K562 (cell line): ENCODE measurements at regions not wholly inside any gene's neighbourhood (a gene's known extent, or its start where the extent isn't known, plus 50 kb on each side); places are given as distances from the start of the nearest gene placed in this dataset.

Source experiments
- ATAC-seq: fragments of 200-7000 bp; cut with Tn5 transposase; 3 replicates; pipeline ENCODE4 v1.9.1; 2020; ENCODE audit warnings: moderate library complexity
- BruUV-seq: library from RNA; stranded (reverse); fragments of 400-500 nt; replicated peaks from 2 replicates; lab custom pipeline; 2021; lab: Mats Ljungman, UMichigan
- CTCF ChIA-PET: fragments of 300-600 bp; formaldehyde crosslinking; extraction: SDS; loops from one replicate; lab custom pipeline; 2021; ENCODE audit warnings: low intra/inter-chr PET ratio; lab: Yijun Ruan, JAX
- POLR2A ChIA-PET: fragments of 300-600, 350-650 bp; sonication (Branson Sonifier 250); formaldehyde crosslinking; extraction: SDS; loops from one replicate; lab custom pipeline; 2021; ENCODE audit warnings: antibody characterized with exemption, inconsistent platforms; lab: Yijun Ruan, JAX
- DNase-seq, 4 experiments: peaks; one replicate each; pipeline versions ENCODE4 v3.0.0 to v3.0.0-alpha.2; 2011 to 2018; ENCODE audit warnings: low spot score in 3 of 4, mixed read lengths in 3 of 4; ENCODE audit errors: extremely low read depth in 1 of 4
- FAIRE-seq: peaks from 2 replicates; lab custom pipeline; 2011; peaks lifted over from hg19 to GRCh38; lab: Jason Lieb, UNC
- H2AFZ ChIP-seq: 2 replicates; pipeline ENCODE4 v1.6.0; 2011; ENCODE audit warnings: low read depth, low read length, control low read depth, inconsistent platforms
- H3K27ac ChIP-seq: fragments of 200-600 bp; 3 replicates; pipeline ENCODE4 v1.8.0; 2011; ENCODE audit warnings: low read depth, mild to moderate bottlenecking, control low read depth, inconsistent platforms, low read length, moderate library complexity, mixed read lengths; ENCODE audit errors: extremely low read depth
- H3K27me3 ChIP-seq, 2 experiments: fragments of 300-600 bp in 1 of 2; 2 replicates in 1 of 2; 3 replicates in 1 of 2; pipeline versions ENCODE4 v1.6.0 to v1.8.0; 2011; ENCODE audit warnings: inconsistent platforms in 2 of 2, low read length in 2 of 2, mild to moderate bottlenecking in 1 of 2, mixed read lengths in 1 of 2, moderate library complexity in 1 of 2; ENCODE audit not compliant: control insufficient read depth in 2 of 2, insufficient read depth in 2 of 2
- H3K36me3 ChIP-seq: fragments of 300-600 bp; 3 replicates; pipeline ENCODE4 v1.8.0; 2011; ENCODE audit warnings: mild to moderate bottlenecking, low read length, inconsistent platforms; ENCODE audit not compliant: control insufficient read depth, insufficient read depth
- H3K4me1 ChIP-seq, 2 experiments: fragments of 200-600 bp in 1 of 2; replicated peaks in 1 of 2; 2 replicates in 1 of 2; 3 replicates in 1 of 2; pipeline versions ENCODE4 v1.5.1 to v1.8.0; 2011; ENCODE audit warnings: inconsistent platforms in 2 of 2, low read length in 2 of 2, mild to moderate bottlenecking in 1 of 2, mixed read lengths in 1 of 2, moderate library complexity in 1 of 2; ENCODE audit not compliant: control insufficient read depth in 2 of 2, insufficient read depth in 2 of 2
- H3K4me2 ChIP-seq: 2 replicates; pipeline ENCODE4 v1.6.1; 2011; ENCODE audit warnings: low read length, control low read depth, inconsistent platforms, mixed read lengths; ENCODE audit not compliant: insufficient read depth
- H3K4me3 ChIP-seq: fragments of 200-600 bp; sonication (generic), shearing (Covaris generic); 2 replicates; pipeline ENCODE4 v1.5.1; 2016; ENCODE audit warnings: control low read depth, inconsistent platforms
- H3K79me2 ChIP-seq: fragments of 200-600 bp; 3 replicates; pipeline ENCODE4 v1.8.0; 2011; ENCODE audit warnings: low read length, inconsistent platforms; ENCODE audit not compliant: control insufficient read depth, insufficient read depth
- H3K9ac ChIP-seq, 2 experiments: 2 replicates each; pipeline versions ENCODE4 v1.6.0 to v1.6.1; 2011; ENCODE audit warnings: low read depth in 2 of 2, low read length in 2 of 2, control low read depth in 1 of 2, inconsistent platforms in 1 of 2, mild to moderate bottlenecking in 1 of 2, mixed read lengths in 1 of 2; ENCODE audit not compliant: insufficient read depth in 1 of 2
- H3K9me1 ChIP-seq: one replicate; pipeline ENCODE4 v1.6.0; 2011; ENCODE audit warnings: inconsistent platforms, mild to moderate bottlenecking, low read length, moderate library complexity; ENCODE audit not compliant: control insufficient read depth, insufficient read depth
- H3K9me3 ChIP-seq: replicated peaks from 2 replicates; pipeline ENCODE4 v1.5.1; 2011; ENCODE audit warnings: low read depth, low read length, inconsistent platforms; ENCODE audit not compliant: control insufficient read depth, insufficient read depth
- H4K20me1 ChIP-seq: replicated peaks from 2 replicates; pipeline ENCODE4 v1.6.1; 2011; ENCODE audit warnings: low read length, inconsistent platforms, mixed read lengths; ENCODE audit not compliant: control insufficient read depth, insufficient read depth
- ETV5 ChIP-seq: sonication (generic); formaldehyde crosslinking; IDR thresholded peaks from 2 replicates; pipeline ENCODE4 v1.4.0; 2020; ENCODE audit warnings: low read depth, mild to moderate bottlenecking, missing genetic modification reagents
- NFE2 ChIP-seq: IDR thresholded peaks from 2 replicates; pipeline ENCODE4 v1.6.1; 2014; ENCODE audit warnings: antibody characterized with exemption, low read depth
- RAD21 ChIP-seq, 2 experiments: fragments of 250-450 bp in 1 of 2; fragments of 450-650 bp in 1 of 2; sonication (Bioruptor Pico) in 1 of 2; formaldehyde crosslinking in 1 of 2; IDR thresholded peaks in 1 of 2; conservative IDR thresholded peaks in 1 of 2; 2 replicates each; pipeline versions ENCODE4 v1.4.0 to v1.8.0; 2020 to 2022; ENCODE audit warnings: mild to moderate bottlenecking in 2 of 2, moderate library complexity in 1 of 2
- WGBS: fragments of 100-300 bp; shearing (Covaris generic); methylation state at CpG from one replicate; pipeline ENCODE4 v1.1.6; 2016; ENCODE audit warnings: low coverage, mixed read lengths; ENCODE audit not compliant: insufficient coverage; ENCODE audit errors: missing lambda C conversion rate; 5-methylcytosine and 5-hydroxymethylcytosine counted together
- in situ Hi-C: fragments of 300-500 bp; cut with MboI; formaldehyde crosslinking; loops from 4 replicates; pipeline ENCODE4 v1.15.0; 2018; ENCODE audit warnings: inconsistent platforms, mixed read lengths
- intact Hi-C: fragments of 100-400 bp; cut with micrococcal nuclease; formaldehyde crosslinking; loops from 2 replicates; pipeline ENCODE4 v1.14.2; 2022
- TF ChIP-seq, protein P1 (sequence below): fragments of 450-650 bp; IDR thresholded peaks from 2 replicates; pipeline ENCODE4 v1.6.1; 2016; ENCODE audit warnings: missing biosample characterization, missing genetic modification characterization
- TF ChIP-seq, protein P2 (sequence below), 3 experiments: fragments of 200-800 bp in 1 of 3; sonication (Bioruptor generic) in 1 of 3; sonication (generic) in 1 of 3; formaldehyde crosslinking in 1 of 3; IDR thresholded peaks; 2 replicates each; pipeline versions ENCODE4 v1.6.1 to v1.8.0; 2016 to 2022; ENCODE audit warnings: mild to moderate bottlenecking in 2 of 3, missing compliant biosample characterization in 2 of 3, missing genetic modification characterization in 2 of 3, missing genetic modification reagents in 1 of 3

DNA sequence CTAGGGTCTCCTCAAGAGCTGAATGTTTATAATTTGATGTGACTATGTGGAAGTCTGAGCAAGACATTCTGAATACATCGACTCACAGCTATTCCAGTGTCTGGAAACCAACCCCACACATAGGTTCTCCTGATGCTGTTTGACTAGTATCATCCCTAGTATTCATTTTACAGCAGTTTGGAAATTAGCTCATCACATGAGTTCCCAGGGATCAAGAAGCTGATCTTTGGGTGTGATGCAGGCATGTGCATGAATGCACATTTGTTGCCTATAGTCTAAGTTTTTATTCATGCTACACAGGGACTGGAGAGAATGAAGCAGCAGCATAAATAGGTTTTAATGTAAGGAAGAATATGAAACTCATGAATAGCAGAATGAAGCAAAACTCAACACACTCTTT is 284.3 kb upstream of the SPRED2 start:
- no peak overlapping the region for H3K4me3 ChIP-seq
- no peaks in the 10 kb centered on the region for H3K4me1 ChIP-seq
- no TSS peak for BruUV-seq
- intact Hi-C loops: no loop called here
- DNase-seq (no peak), ATAC-seq (no peak), FAIRE-seq (no peak)
- ChIA-PET POLR2A (interaction anchor here (0.5 kb wide), 1 partner anchor 29 kb away, joined by 3 read pairs; no protein-coding TSS in a partner anchor), CTCF (no interaction called here)
- H3K27me3 ChIP-seq: peaks cover 2 to 4% of the 10 kb centered on the region in 2 experiments; a peak in 4 of 5 replicates
- no peak overlapping the region for H3K27ac ChIP-seq
- no peaks in the 10 kb centered on the region for H3K79me2 ChIP-seq
- TF ChIP-seq, protein P1, sequence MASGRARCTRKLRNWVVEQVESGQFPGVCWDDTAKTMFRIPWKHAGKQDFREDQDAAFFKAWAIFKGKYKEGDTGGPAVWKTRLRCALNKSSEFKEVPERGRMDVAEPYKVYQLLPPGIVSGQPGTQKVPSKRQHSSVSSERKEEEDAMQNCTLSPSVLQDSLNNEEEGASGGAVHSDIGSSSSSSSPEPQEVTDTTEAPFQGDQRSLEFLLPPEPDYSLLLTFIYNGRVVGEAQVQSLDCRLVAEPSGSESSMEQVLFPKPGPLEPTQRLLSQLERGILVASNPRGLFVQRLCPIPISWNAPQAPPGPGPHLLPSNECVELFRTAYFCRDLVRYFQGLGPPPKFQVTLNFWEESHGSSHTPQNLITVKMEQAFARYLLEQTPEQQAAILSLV (tag): no peak
- TF ChIP-seq ETV5 (CRISPR knock-in tag): no peak
- no peak for TF ChIP-seq NFE2
- TF ChIP-seq, protein P2, sequence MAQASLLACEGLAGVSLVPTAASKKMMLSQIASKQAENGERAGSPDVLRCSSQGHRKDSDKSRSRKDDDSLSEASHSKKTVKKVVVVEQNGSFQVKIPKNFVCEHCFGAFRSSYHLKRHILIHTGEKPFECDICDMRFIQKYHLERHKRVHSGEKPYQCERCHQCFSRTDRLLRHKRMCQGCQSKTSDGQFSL (CRISPR knock-in tag; IDR thresholded peaks at IDR 0.05): no peak
- TF ChIP-seq, protein P2 (tag; IDR thresholded peaks at IDR 0.05): no peak
- no peak for TF ChIP-seq RAD21 (CRISPR knock-in tag; conservative IDR thresholded peaks at IDR 0.05 in 1 of 2, IDR thresholded peaks at IDR 0.05 in 1 of 2)
- no peaks in the 10 kb centered on the region for H3K36me3 ChIP-seq
- no peak overlapping the region for H3K9ac ChIP-seq
- H3K4me2 ChIP-seq: no peak overlapping the region
- H4K20me1 ChIP-seq: no peaks in the 10 kb centered on the region
- no peak overlapping the region for H2AFZ ChIP-seq
- H3K9me3 ChIP-seq: no peaks in the 10 kb centered on the region
- H3K9me1 ChIP-seq: no peaks in the 10 kb centered on the region
- in situ Hi-C loops: no loop called here
- WGBS: 0% methylated on average over 1 of the region's 1 CpG
